A673 (cell line): ENCODE measurements at regions not wholly inside any gene's neighbourhood (a gene's known extent, or its start where the extent isn't known, plus 50 kb on each side); places are given as distances from the start of the nearest gene placed in this dataset.
"Not testable (repeated sequence)": the region's sequence is repeated elsewhere in the genome, so short reads cannot be mapped to it uniquely, and the experiment has no call there.

Source experiments
- BruUV-seq: library from RNA; stranded (reverse); fragments of 400-500 nt; replicated peaks from 2 replicates; lab custom pipeline; 2021; lab: Mats Ljungman, UMichigan
- CTCF ChIA-PET: fragments of 300-600 bp; sonication (Branson Sonifier 250); formaldehyde crosslinking; loops from one replicate; lab custom pipeline; 2022; ENCODE audit warnings: antibody characterized with exemption; lab: Charles Lee
- POLR2A ChIA-PET: fragments of 300-600 bp; sonication (Branson Sonifier 250); formaldehyde crosslinking; loops from one replicate; lab custom pipeline; 2022; ENCODE audit warnings: antibody characterized with exemption; ENCODE audit not compliant: low non-redundant PET; lab: Charles Lee
- DNase-seq: peaks from one replicate; pipeline ENCODE4 v3.0.0-alpha.2; 2015; ENCODE audit warnings: low spot score
- H3K27ac ChIP-seq: fragments of 200-600 bp; sonication (generic); 2 replicates; pipeline ENCODE4 v1.5.1; 2016; ENCODE audit warnings: mixed run types, low read depth, mild to moderate bottlenecking, mixed read lengths, antibody characterized with exemption, low read length; ENCODE audit not compliant: poor library complexity, severe bottlenecking
- H3K27me3 ChIP-seq: fragments of 200-600 bp; sonication (generic); replicated peaks from 2 replicates; pipeline ENCODE4 v1.6.1; 2017; ENCODE audit warnings: mixed run types, low read depth, mild to moderate bottlenecking, mixed read lengths, antibody characterized with exemption, low read length; ENCODE audit not compliant: insufficient read depth, poor library complexity
- H3K36me3 ChIP-seq: fragments of 200-600 bp; sonication (generic); 2 replicates; pipeline ENCODE4 v1.6.1; 2016; ENCODE audit warnings: mixed run types, mild to moderate bottlenecking, mixed read lengths, antibody characterized with exemption, low read length; ENCODE audit not compliant: insufficient read depth, poor library complexity, severe bottlenecking
- H3K4me1 ChIP-seq: fragments of 200-600 bp; sonication (generic); 2 replicates; pipeline ENCODE4 v1.6.1; 2017; ENCODE audit warnings: mixed run types, mild to moderate bottlenecking, mixed read lengths, antibody characterized with exemption, low read length; ENCODE audit not compliant: insufficient read depth, poor library complexity, severe bottlenecking
- H3K4me3 ChIP-seq: fragments of 200-600 bp; sonication (generic); 2 replicates; pipeline ENCODE4 v1.5.1; 2016; ENCODE audit warnings: low read depth, mixed run types, mild to moderate bottlenecking, mixed read lengths, low read length; ENCODE audit not compliant: poor library complexity, severe bottlenecking
- H3K9me3 ChIP-seq: fragments of 200-600 bp; sonication (generic); 2 replicates; pipeline ENCODE4 v1.6.1; 2016; ENCODE audit warnings: mixed run types, low read depth, mild to moderate bottlenecking, mixed read lengths, antibody characterized with exemption, low read length; ENCODE audit not compliant: poor library complexity, severe bottlenecking
- EZH2 ChIP-seq: fragments of 200-600 bp; sonication (generic); IDR thresholded peaks from 2 replicates; pipeline ENCODE4 v1.6.1; 2017; ENCODE audit warnings: borderline replicate concordance, low read depth, mild to moderate bottlenecking, mixed read lengths, antibody characterized with exemption, low read length; ENCODE audit not compliant: poor library complexity, severe bottlenecking
- intact Hi-C: fragments of 100-400 bp; cut with micrococcal nuclease; formaldehyde crosslinking; loops from one replicate; pipeline ENCODE4 v1.10.0; 2022; ENCODE audit not compliant: unreplicated experiment
- TF ChIP-seq, protein P1 (sequence below): fragments of 300-800, 200-600 bp; sonication (generic); conservative IDR thresholded peaks from 2 replicates; pipeline ENCODE4 v1.5.1; 2017; ENCODE audit warnings: low read depth, mild to moderate bottlenecking, antibody characterized with exemption, low read length, moderate library complexity, mixed read lengths

DNA sequence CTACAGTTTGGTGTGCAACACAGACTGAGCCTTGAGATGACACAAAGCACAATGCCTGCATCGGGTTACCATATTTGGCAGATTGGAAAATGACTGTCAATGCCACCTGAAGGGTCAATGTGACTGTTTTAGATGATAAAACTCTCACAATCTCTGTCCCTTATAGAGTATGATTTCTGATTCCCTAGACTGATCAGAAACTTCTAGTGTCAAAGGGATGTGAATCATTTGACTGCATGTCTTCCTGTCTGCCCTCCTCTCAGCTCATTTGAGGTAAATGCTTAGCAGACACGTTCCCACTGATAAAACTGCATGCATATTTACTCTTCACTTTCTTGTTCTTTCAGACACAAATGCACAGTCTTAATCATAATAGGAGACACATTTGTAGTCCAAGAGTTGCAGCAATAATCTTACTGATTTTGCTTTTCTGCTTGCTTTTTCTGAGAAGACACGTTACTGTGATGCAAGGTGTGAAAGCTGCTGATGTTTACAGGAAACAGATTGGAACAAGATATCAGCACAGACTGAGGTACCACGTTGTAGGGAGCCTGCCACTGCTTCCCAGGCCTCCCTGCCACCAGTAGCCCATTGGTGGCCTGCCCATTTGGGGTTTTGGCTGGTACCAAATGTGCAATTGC, 77.8 kb downstream of the GCNT4 start:
- intact Hi-C loops, result no loop called here
- Histone ChIP-seq H3K4me1 (no peaks in the 10 kb centered on the region), H3K36me3 (no peaks in the 10 kb centered on the region), H3K4me3 (no peak overlapping the region), H3K9me3 (no peaks in the 10 kb centered on the region), H3K27me3 (no peaks in the 10 kb centered on the region), H3K27ac (no peak overlapping the region)
- POLR2A ChIA-PET, result no interaction called here
- no peak for TF ChIP-seq EZH2
- TF ChIP-seq, protein P1, sequence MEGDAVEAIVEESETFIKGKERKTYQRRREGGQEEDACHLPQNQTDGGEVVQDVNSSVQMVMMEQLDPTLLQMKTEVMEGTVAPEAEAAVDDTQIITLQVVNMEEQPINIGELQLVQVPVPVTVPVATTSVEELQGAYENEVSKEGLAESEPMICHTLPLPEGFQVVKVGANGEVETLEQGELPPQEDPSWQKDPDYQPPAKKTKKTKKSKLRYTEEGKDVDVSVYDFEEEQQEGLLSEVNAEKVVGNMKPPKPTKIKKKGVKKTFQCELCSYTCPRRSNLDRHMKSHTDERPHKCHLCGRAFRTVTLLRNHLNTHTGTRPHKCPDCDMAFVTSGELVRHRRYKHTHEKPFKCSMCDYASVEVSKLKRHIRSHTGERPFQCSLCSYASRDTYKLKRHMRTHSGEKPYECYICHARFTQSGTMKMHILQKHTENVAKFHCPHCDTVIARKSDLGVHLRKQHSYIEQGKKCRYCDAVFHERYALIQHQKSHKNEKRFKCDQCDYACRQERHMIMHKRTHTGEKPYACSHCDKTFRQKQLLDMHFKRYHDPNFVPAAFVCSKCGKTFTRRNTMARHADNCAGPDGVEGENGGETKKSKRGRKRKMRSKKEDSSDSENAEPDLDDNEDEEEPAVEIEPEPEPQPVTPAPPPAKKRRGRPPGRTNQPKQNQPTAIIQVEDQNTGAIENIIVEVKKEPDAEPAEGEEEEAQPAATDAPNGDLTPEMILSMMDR, result no peak
- CTCF ChIA-PET, result no interaction called here
- BruUV-seq, result no TSS peak
- DNase-seq, result no peak

DNA sequence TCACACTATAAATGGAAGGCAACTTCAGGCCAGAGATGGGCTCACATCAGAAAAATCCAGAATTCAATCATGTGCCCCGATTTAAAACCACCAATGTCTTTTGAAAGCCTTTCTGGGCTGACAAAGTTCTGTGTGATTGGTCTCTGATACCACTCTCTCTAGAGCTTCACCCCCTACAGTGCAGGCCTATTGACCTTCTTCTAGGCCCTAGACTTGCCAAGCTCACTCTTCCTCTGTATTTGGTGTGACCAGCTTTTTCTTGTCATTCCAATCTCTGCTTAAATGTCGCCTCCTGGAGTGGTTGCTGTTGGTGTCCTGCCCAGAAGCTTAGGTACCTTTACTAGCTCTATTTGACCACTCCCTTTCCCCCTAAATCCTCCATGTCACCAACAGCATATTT, 78.7 kb downstream of the GCNT4 start:
- CTCF ChIA-PET, result no interaction called here
- H3K36me3 ChIP-seq, result no peaks in the 10 kb centered on the region
- no peak for DNase-seq
- H3K27ac ChIP-seq, result no peak overlapping the region
- BruUV-seq, result no TSS peak
- no peak overlapping the region for H3K4me3 ChIP-seq
- H3K27me3 ChIP-seq, result no peaks in the 10 kb centered on the region
- H3K9me3 ChIP-seq, result no peaks in the 10 kb centered on the region
- no peak for TF ChIP-seq EZH2
- TF ChIP-seq, protein P1, result no peak
- intact Hi-C loops, result no loop called here
- no peaks in the 10 kb centered on the region for H3K4me1 ChIP-seq
- POLR2A ChIA-PET, result no interaction called here

DNA sequence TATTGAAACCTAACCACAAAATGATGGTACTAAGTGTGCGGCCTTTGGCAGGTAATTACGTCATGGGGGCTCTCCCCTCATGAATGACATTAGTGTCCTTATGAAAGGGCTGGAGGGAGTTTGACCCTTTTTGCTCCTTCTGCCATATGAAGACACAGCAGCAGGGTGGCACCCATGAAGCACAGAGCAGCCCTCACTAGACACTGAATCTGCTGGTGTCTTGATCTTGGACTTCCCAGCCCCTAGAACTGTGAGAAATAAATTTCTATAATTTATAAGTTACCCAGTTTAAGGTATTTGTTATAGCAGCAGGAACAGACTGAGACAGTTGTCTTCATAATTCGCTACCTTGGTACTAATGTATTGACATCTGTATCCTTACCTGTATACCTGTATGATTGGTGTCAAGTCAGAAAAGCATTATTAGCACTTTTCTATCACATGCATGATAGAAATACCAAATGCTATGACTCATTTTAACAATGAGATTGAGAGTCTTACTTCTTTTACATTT, 80.4 kb downstream of the GCNT4 start:
- intact Hi-C loops, result no loop called here
- H3K4me3 ChIP-seq, result no peak overlapping the region
- no peak for TF ChIP-seq EZH2
- TF ChIP-seq, protein P1, result no peak
- H3K27me3 ChIP-seq, result no peaks in the 10 kb centered on the region
- no peaks in the 10 kb centered on the region for H3K4me1 ChIP-seq
- ChIA-PET CTCF (no interaction called here), POLR2A (no interaction called here)
- BruUV-seq, result no TSS peak
- no peak for DNase-seq
- H3K9me3 ChIP-seq, result no peaks in the 10 kb centered on the region
- no peaks in the 10 kb centered on the region for H3K36me3 ChIP-seq
- H3K27ac ChIP-seq, result no peak overlapping the region

DNA sequence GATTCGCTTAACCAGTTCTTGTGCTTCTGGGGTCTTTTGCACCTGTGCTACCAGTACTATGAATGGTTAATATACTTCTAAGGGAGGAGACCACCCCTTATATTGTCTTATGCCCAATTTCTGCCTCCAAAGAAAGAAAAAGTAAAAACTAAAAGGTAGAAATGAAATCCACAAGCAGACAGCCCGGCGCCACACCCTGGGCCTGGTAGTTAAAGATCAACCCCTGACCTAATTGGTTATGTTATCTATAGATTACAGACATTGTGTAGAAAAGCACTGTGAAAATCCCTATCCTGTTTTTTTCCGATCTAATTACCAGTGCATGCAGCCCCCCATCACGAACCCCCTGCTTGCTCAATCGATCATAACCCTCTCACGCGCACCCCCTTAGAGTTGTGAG, 81.5 kb downstream of the GCNT4 start:
- H3K27me3 ChIP-seq, intact Hi-C loops, H3K36me3 ChIP-seq, H3K9me3 ChIP-seq, CTCF ChIA-PET, DNase-seq, H3K4me3 ChIP-seq, H3K4me1 ChIP-seq, H3K27ac ChIP-seq, POLR2A ChIA-PET, BruUV-seq: not testable (repeated sequence)
